ENCODE measurements at regions not wholly inside any gene's neighbourhood (a gene's known extent, or its start where the extent isn't known, plus 50 kb on each side); places are given as distances from the start of the nearest gene placed in this dataset.

GRCh38 chr7:66869660-66870450 is 51.2 kb upstream of the TMEM248 start:
- Histone ChIP-seq H3K27ac (ENCODE audit: low read depth, low read length) (no peak overlapping the region), H3K36me3 (ENCODE audit: insufficient read depth, low read length) (no peaks in the 10 kb centered on the region), H3K79me2 (ENCODE audit: insufficient read depth, low read length) (no peaks in the 10 kb centered on the region), H3K4me1 (ENCODE audit: insufficient read depth, low read length) (peaks cover 2% of the 10 kb centered on the region), H3K4me2 (ENCODE audit: low read length) (no peak overlapping the region), H3K9me3 (ENCODE audit: insufficient read depth, low read depth, low read length) (no peaks in the 10 kb centered on the region), H3K4me3 (ENCODE audit: insufficient read depth, low read depth, low read length) (no peak overlapping the region), H3K9ac (ENCODE audit: low read length) (no peak overlapping the region), H2AFZ (ENCODE audit: low read depth, low read length) (no peak overlapping the region), H4K20me1 (ENCODE audit: insufficient read depth, low read length) (no peaks in the 10 kb centered on the region), H3K27me3 (ENCODE audit: insufficient read depth, low read length) (no peaks in the 10 kb centered on the region)
- FAIRE-seq = no peak
- peak; percentile 43 for DNase-seq (ENCODE audit: low read depth)
- Mint-ChIP-seq H3K36me3 (ENCODE audit: low read depth, unreplicated experiment) (peaks cover 20% of the 10 kb centered on the region), H3K4me3 (ENCODE audit: unreplicated experiment) (no peak overlapping the region), H3K4me1 (ENCODE audit: low read depth, unreplicated experiment) (no peaks in the 10 kb centered on the region), H3K27ac (ENCODE audit: unreplicated experiment) (no peak overlapping the region), H3K9me3 (ENCODE audit: unreplicated experiment) (no peaks in the 10 kb centered on the region), H3K27me3 (ENCODE audit: low read depth, unreplicated experiment) (no peaks in the 10 kb centered on the region)
- TF ChIP-seq, protein P1, sequence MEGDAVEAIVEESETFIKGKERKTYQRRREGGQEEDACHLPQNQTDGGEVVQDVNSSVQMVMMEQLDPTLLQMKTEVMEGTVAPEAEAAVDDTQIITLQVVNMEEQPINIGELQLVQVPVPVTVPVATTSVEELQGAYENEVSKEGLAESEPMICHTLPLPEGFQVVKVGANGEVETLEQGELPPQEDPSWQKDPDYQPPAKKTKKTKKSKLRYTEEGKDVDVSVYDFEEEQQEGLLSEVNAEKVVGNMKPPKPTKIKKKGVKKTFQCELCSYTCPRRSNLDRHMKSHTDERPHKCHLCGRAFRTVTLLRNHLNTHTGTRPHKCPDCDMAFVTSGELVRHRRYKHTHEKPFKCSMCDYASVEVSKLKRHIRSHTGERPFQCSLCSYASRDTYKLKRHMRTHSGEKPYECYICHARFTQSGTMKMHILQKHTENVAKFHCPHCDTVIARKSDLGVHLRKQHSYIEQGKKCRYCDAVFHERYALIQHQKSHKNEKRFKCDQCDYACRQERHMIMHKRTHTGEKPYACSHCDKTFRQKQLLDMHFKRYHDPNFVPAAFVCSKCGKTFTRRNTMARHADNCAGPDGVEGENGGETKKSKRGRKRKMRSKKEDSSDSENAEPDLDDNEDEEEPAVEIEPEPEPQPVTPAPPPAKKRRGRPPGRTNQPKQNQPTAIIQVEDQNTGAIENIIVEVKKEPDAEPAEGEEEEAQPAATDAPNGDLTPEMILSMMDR (IDR thresholded peaks at IDR 0.05; ENCODE audit: insufficient read depth, low read depth, low read length) = no peak
- no peak for TF ChIP-seq EZH2 (IDR thresholded peaks at IDR 0.05; ENCODE audit: insufficient read depth, low read length)

GRCh38 chr7:66871076-66871475 is 49.9 kb upstream of the TMEM248 start:
- H3K9me3 ChIP-seq (ENCODE audit: insufficient read depth, low read depth, low read length) = no peaks in the 10 kb centered on the region
- no peak overlapping the region for H3K4me2 ChIP-seq (ENCODE audit: low read length)
- no peak for DNase-seq (ENCODE audit: low read depth)
- H3K79me2 ChIP-seq (ENCODE audit: insufficient read depth, low read length) = no peaks in the 10 kb centered on the region
- Mint-ChIP-seq H3K27ac (ENCODE audit: unreplicated experiment) (no peak overlapping the region), H3K4me3 (ENCODE audit: unreplicated experiment) (no peak overlapping the region), H3K4me1 (ENCODE audit: low read depth, unreplicated experiment) (no peaks in the 10 kb centered on the region), H3K36me3 (ENCODE audit: low read depth, unreplicated experiment) (peaks cover 20% of the 10 kb centered on the region), H3K27me3 (ENCODE audit: low read depth, unreplicated experiment) (no peaks in the 10 kb centered on the region), H3K9me3 (ENCODE audit: unreplicated experiment) (no peaks in the 10 kb centered on the region)
- no peak overlapping the region for H2AFZ ChIP-seq (ENCODE audit: low read depth, low read length)
- no peaks in the 10 kb centered on the region for H4K20me1 ChIP-seq (ENCODE audit: insufficient read depth, low read length)
- H3K27ac ChIP-seq (ENCODE audit: low read depth, low read length) = no peak overlapping the region
- no peak overlapping the region for H3K9ac ChIP-seq (ENCODE audit: low read length)
- peaks cover 2% of the 10 kb centered on the region for H3K4me1 ChIP-seq (ENCODE audit: insufficient read depth, low read length)
- TF ChIP-seq, protein P1 (IDR thresholded peaks at IDR 0.05; ENCODE audit: insufficient read depth, low read depth, low read length) = no peak
- no peak for TF ChIP-seq EZH2 (IDR thresholded peaks at IDR 0.05; ENCODE audit: insufficient read depth, low read length)
- H3K36me3 ChIP-seq (ENCODE audit: insufficient read depth, low read length) = no peaks in the 10 kb centered on the region
- no peaks in the 10 kb centered on the region for H3K27me3 ChIP-seq (ENCODE audit: insufficient read depth, low read length)
- no peak for FAIRE-seq
- H3K4me3 ChIP-seq (ENCODE audit: insufficient read depth, low read depth, low read length) = no peak overlapping the region
